ENCODE measurements at regions not wholly inside any gene's neighbourhood (a gene's known extent, or its start where the extent isn't known, plus 50 kb on each side); places are given as distances from the start of the nearest gene placed in this dataset.

DNA sequence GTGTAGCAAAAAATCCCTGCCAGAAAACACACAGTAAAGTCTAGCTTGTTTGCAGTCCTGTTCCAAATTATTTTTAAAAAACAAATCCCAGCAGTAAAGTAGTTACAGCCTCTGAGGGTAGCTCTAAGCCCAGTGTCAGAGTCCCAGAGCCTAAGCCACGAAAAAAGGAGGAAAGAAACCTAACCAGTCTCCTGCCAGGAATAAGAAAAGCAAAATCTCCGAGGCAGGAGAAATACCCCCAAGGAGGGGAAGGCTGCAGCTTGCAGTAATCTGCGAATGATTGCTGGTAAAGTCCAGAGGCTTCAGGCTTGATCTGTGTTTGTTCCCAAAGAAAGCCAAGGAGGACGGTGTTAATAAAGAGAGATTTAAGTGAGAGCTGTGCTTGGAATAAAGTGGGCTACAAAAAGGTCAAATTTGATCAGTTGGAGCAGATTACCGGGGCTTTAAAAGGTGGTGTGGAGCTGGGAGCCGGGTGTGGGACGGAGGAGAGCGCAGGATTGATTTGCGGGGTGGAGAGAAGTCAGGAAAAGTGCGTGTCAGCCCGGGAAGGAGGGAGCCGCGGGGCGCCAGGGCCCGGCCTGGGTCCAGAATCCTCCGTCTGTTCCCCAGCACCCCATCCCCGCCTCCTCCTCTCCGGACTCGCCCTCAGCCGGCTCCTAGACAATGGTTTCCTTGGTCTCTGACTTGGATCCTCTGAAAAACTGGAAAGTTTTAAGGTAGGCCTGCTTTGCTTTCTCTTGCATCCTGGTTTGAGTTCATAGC is 219.4 kb upstream of the CELF2 start:
- no peak for TF ChIP-seq CTCF (IDR thresholded peaks at IDR 0.05; ENCODE audit: borderline replicate concordance, insufficient read depth, low read depth, low read length)
- H3K4me3 ChIP-seq (ENCODE audit: low read depth, low read length): no peak overlapping the region

GRCh38 chr10:10798864-10799192 is 218.8 kb upstream of the CELF2 start:
- H3K4me3 ChIP-seq (ENCODE audit: low read depth, low read length): no peak overlapping the region
- no peak for TF ChIP-seq CTCF (IDR thresholded peaks at IDR 0.05; ENCODE audit: borderline replicate concordance, insufficient read depth, low read depth, low read length)

DNA sequence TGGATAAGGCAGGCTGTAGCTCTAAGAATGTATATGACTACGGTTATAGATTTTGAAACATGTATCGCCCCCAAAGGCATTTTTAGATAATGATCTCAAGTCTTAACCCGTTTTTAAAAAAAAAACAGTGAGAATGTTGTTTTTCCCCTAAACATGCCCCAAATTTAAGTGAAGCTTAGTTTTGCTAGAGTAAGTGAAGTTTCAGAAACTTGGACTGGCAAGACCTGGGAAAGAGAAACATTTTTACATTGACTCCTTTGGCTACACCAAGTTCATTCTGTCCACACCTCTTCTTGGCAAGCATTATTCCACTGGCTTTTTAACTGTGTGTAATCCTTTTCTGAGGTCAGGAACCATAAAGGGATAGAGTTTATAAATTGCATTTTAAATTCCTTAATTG is 216.7 kb upstream of the CELF2 start:
- no peak for TF ChIP-seq CTCF (IDR thresholded peaks at IDR 0.05; ENCODE audit: borderline replicate concordance, insufficient read depth, low read depth, low read length)

DNA sequence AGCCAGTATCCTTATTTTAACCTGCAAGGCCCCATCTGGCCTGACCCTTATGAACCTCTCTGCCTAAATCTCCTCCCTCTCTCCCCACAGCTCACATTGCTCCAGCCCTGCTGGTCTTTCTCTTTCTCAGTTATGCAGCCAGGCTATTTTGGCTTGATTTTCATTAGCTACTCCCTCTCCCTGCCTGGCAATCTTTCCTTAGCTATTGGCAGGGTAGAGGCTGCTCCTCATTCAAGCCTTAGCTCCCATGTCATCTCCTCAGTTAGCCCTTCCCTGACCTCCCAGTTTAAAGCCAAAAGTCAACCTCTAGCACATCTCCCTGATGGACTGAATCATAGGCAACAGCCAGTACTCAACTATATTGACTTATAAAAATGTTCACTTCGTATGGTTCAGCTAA is 214.4 kb upstream of the CELF2 start:
- no peak for TF ChIP-seq CTCF (IDR thresholded peaks at IDR 0.05; ENCODE audit: borderline replicate concordance, insufficient read depth, low read depth, low read length)
- no peak overlapping the region for H3K4me3 ChIP-seq (ENCODE audit: low read depth, low read length)

More for the DNA sequence above, 216.7 kb upstream of the CELF2 start:
- H3K4me3 ChIP-seq (ENCODE audit: low read depth, low read length): no peak overlapping the region

DNA sequence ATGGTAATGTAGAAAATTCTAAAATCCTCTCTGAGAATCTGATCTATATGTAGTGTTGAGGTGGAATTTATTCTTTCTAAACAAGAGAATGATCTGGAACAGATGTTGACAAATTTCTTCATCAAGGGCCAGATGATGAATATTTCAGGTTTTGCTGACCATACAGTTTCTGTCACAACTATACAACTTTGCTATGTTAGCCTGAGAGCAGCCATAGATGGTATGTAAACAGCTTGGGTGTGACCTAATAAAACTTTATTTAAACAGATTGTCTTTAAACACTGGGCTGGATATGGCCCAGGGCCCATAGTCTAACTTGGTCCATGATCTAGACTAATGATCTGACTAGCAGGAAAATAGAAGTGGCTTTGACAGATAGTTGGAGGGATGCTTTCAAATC is 213.6 kb upstream of the CELF2 start:
- H3K4me3 ChIP-seq (ENCODE audit: low read depth, low read length): no peak overlapping the region
- no peak for TF ChIP-seq CTCF (IDR thresholded peaks at IDR 0.05; ENCODE audit: borderline replicate concordance, insufficient read depth, low read depth, low read length)

- TF ChIP-seq CTCF (IDR thresholded peaks at IDR 0.05; ENCODE audit: borderline replicate concordance, insufficient read depth, low read depth, low read length): no peak
Measured at GRCh38 chr10:10804998-10805740, 212.5 kb upstream of the CELF2 start.

DNA sequence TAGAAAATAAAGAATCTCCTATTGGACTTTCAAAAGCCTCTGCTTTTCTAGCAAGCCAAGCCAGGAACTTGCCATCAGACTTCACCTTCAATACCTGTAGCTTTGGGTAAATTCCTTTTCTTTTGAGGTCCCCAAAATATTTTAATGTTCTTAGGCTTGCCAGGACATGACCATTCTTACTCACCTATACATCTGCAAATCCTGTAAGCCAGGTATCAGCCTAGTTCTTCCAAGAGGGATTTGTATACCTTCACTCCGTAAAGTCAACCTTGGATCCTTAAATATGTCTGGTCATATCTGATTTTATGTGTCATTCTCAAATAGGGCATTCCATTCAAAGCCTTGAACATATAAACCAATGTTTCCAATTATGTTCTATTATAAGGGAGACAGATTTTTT is 210.6 kb upstream of the CELF2 start:
- no peak for TF ChIP-seq CTCF (IDR thresholded peaks at IDR 0.05; ENCODE audit: borderline replicate concordance, insufficient read depth, low read depth, low read length)
- H3K4me3 ChIP-seq (ENCODE audit: low read depth, low read length): no peak overlapping the region

More at GRCh38 chr10:10804998-10805740, 212.5 kb upstream of the CELF2 start:
- no peak overlapping the region for H3K4me3 ChIP-seq (ENCODE audit: low read depth, low read length)

All from GM12875 (cell line).